Mucosa of gallbladder (tissue), 1 donor: ENCODE measurements at regions not wholly inside any gene's neighbourhood (a gene's known extent, or its start where the extent isn't known, plus 50 kb on each side); places are given as distances from the start of the nearest gene placed in this dataset.
"Not testable (repeated sequence)": the region's sequence is repeated elsewhere in the genome, so short reads cannot be mapped to it uniquely, and the experiment has no call there.

ENCODE experiments used
- DNase-seq: peaks from one replicate; pipeline ENCODE4 v3.0.0-alpha.2; 2020; ENCODE audit warnings: low spot score
- donor health status: DM: no; HTN: no; CAD: no.

DNA sequence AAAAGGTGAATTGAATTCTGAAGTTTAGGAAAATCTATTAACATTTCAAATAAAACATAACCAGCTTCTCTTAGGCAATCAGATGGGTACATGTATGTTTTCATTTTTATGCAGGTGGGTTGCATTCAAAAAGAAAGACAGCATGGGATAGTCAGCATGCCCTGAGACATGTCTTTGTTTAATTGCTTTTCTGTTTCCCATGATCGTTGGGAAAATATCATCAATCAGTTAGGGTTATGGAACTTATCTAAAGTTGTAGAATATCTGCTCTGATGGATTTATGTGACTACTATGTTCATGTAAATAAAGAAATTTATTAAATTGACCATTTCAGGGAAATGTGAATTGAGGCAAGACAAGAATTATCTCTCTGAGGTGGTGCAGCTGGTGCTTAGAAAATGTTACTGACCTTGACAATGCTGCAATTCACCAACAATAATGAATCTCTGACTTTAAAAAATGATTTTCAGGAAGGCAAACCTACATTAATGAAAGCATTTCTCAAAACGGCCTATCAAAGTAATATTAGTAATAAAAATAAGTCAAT, 112.7 kb downstream of the RFPL4B start:
- DNase-seq = no peak

DNA sequence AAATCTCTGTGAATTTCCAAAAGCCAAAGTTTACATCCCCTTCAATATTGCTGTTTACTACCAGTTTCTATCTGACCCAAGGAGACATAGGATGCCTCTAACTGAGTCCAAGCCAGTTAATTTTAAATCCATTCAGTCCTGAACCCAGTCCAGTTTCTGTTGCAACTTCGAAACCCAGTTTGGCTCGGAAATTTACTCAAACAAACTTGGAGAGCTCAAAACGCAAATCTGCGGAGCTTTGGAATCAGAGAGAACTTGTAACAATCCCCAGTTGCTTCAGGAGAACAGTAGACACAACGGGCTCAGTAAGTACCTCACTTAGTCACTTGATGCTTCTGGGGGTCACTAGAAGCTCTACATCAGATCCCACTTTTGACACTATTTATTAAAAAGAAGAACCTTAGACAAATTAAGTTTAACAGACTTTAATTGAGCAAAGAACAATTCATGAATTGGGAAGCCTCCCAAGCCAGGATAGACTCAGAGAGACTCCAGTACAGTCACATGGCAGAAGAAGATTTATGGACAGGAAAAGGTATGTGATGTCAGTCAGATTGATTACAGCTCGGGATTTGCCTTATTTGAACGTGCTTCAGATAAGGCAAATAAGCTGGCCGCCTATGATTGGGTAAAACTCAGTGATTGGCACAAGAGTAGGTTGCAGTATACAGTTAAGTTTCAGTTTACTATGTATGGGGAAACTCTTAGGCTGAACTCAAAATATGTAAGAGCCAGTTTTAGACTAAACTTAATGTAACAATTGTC, 118.0 kb downstream of the RFPL4B start:
- DNase-seq = no peak

GRCh38 chr6:112466373-112467151, 119.4 kb downstream of the RFPL4B start:
- DNase-seq = no peak

DNA sequence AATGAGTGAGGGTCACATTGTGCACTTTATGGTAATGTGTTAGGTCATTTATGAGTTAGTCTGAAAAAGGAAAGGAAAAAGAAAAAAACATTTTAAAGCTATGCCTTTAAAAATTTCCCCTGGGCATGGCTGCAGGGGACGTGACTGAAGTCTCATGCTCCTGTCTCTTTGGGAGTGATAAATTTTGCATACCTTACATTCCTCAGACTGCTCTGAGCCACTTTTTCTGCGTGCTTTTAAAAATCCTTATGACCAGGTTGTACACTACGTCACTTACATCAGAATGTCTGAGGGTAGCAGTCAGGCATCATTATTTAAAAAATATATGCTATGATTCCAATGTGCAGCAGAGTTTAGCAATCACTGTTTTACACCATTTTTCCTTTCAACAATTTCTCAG, 121.2 kb downstream of the RFPL4B start:
- DNase-seq = no peak

- DNase-seq = no peak
These were observed 122.2 kb downstream of the RFPL4B start for GRCh38 chr6:112469306-112469705.

GRCh38 chr6:112470376-112470775, 123.2 kb downstream of the RFPL4B start:
- no peak for DNase-seq

DNA sequence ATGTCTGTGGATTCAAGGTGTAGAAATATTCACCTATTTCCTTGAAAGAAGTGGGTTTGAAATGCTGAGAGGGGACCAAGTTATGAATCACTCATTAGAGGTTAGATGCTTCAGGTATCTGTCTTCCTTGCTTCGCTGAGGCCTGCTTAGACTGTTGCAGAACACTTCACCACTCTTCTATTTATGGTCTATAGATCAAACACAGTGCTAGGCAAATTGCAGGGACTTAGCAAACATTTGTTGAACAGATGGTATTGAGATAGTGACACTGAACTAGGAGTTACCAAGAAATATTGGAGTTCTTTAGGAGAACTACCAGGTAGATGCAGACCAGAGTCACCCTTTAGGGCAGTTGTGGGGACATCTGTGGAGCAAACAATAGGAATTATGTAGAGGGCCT, 123.8 kb downstream of the RFPL4B start:
- no peak for DNase-seq

DNA sequence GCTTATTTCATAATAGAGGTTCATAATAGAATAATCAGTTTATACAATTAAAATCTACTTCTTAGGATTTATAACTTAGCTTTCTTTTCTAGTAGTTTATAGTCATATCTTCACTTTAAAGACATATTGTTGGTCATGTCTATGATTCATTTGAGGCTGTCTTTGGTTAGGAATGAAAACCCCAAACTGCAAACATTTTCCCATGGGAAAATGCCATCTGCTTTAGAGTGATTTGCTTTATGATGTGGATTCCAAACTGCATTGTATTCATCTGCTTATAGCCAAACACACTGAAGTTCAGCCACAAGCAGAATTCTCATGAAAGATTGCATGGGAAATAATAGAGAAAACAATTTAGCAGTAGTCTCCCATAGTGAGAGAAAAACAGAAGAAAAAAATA, 128.0 kb downstream of the RFPL4B start:
- no peak for DNase-seq

- DNase-seq = no peak
These were observed 130.0 kb downstream of the RFPL4B start for GRCh38 chr6:112477125-112477524.

DNA sequence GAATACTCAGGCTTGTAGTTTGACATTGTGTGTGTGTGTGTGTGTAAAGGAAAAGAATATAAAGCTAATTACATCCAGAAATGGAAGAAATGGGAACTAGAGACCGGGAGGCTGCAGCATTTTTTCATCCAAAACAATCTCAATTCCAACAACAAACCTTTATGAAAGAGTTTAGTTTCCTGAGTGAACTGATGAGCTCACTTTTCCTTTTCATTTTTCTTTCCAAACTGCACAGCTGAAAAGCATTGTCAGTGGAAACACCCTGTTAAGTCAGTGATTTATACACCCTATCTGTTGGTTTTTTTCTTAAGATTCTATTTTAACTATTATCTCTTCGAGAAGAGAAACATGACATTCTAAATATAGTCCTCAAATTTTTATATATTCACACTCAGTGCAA, 130.9 kb downstream of the RFPL4B start:
- no peak for DNase-seq

- DNase-seq = not testable (repeated sequence)
These were observed 132.8 kb downstream of the RFPL4B start for GRCh38 chr6:112479975-112480374.

DNA sequence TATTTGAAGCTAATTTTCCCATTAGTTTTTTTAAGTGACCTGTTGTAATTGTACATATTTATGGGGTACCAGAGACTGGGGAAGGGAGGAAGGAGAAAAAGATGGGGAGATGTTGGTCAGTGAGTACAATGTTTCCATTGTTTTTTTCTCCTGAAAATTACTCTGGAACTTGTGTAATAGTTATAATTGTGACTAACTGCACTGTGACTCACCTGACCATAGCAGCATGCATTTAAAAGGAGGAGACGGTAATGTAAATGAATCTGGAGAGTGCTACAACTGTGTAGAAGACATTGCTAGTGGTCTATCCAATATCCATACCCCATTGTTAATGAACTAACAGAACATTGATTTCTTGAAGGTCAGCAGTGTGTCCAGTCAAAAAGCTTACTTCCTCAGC, 133.4 kb downstream of the RFPL4B start:
- DNase-seq = no peak

DNA sequence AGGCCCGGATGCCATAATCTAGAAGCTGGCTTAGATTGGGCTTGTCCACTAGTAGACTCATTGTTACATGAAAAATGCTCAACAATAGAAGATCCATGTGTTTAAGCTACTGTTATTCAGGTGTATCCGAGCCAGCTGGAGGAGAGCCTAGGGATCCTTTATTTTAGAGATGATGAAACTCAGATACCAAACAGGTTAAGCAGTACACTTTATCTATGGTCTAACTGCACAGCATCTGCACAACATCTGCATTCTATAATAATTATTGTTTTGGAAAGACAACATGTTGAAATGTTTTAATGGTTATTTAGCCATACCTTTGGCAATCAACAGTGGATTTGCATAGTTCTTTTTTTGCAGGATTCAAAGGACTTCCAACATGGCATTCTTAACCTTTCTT, 134.1 kb downstream of the RFPL4B start:
- no peak for DNase-seq

DNA sequence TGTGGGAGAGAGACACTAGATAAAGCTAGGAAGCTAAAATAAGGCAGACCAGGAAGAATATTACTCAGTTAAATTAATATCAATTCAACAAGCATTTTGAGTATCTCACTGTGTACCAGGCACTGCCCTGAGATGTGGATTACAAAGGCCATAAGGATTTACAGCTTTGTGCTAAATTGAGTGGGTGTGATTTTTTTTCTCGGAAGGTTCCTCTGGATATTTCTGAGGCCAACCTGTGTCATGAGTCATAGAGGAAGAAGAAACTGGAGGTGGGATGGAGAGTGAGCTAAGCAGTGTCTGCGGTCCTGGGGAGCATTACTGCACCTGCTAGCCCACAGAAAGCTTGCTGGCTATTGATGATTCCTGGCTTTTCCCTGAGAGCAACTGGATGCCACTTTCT, 135.2 kb downstream of the RFPL4B start:
- DNase-seq = no peak

GRCh38 chr6:112485120-112485826, 138.1 kb downstream of the RFPL4B start:
- DNase-seq = no peak

GRCh38 chr6:112485827-112486212, 138.7 kb downstream of the RFPL4B start:
- DNase-seq = no peak

GRCh38 chr6:112486454-112486853, 139.3 kb downstream of the RFPL4B start:
- DNase-seq = no peak

- no peak for DNase-seq
These were observed 141.1 kb downstream of the RFPL4B start for GRCh38 chr6:112488238-112488637.

GRCh38 chr6:112501705-112502104, 154.6 kb downstream of the RFPL4B start:
- peak; percentile 11 for DNase-seq

- no peak for DNase-seq
These were observed 155.4 kb downstream of the RFPL4B start for GRCh38 chr6:112502351-112503090.

GRCh38 chr6:112503091-112503596, 156.0 kb downstream of the RFPL4B start:
- no peak for DNase-seq
